HG02798 (cell line): ENCODE measurements at regions not wholly inside any gene's neighbourhood (a gene's known extent, or its start where the extent isn't known, plus 50 kb on each side); places are given as distances from the start of the nearest gene placed in this dataset.
"Not testable (repeated sequence)": the region's sequence is repeated elsewhere in the genome, so short reads cannot be mapped to it uniquely, and the experiment has no call there.

Experiments used
- ATAC-seq: cut with Tn5 transposase; IDR thresholded peaks from one replicate; pipeline ENCODE4 v1.9.1; 2021; ENCODE audit warnings: mild to moderate bottlenecking; ENCODE audit not compliant: unreplicated experiment, poor library complexity

GRCh38 chr6:145147981-145148749 lies 587.2 kb downstream of the EPM2A start:
- ATAC-seq: peak; percentile 66

DNA sequence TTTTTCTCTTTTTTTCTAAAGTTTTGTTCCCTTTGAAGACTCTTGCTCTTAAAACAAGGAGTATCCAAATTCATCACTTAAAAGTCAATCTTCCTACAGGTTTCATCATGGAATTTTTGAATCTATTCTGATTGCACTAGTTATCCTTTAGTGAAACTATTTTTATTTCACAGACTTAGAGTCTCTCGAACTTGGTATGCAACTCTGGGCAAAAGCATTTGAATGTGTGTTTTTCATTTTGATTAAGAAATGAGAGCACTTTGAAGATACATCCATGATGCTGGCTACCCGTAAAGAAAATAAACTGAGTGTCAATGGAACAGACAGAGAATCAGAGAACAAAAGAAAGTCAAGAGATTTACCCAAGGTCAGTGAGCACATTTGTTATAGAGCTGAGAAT lies 586.5 kb downstream of the EPM2A start:
- ATAC-seq: no peak

GRCh38 chr6:145151624-145152023 lies 583.7 kb downstream of the EPM2A start:
- ATAC-seq: no peak

GRCh38 chr6:145153495-145153894 lies 581.8 kb downstream of the EPM2A start:
- no peak for ATAC-seq

- ATAC-seq: no peak
Observed at GRCh38 chr6:145155411-145155810, 579.9 kb downstream of the EPM2A start.

- no peak for ATAC-seq
Observed at GRCh38 chr6:145155873-145156782, 579.2 kb downstream of the EPM2A start.

DNA sequence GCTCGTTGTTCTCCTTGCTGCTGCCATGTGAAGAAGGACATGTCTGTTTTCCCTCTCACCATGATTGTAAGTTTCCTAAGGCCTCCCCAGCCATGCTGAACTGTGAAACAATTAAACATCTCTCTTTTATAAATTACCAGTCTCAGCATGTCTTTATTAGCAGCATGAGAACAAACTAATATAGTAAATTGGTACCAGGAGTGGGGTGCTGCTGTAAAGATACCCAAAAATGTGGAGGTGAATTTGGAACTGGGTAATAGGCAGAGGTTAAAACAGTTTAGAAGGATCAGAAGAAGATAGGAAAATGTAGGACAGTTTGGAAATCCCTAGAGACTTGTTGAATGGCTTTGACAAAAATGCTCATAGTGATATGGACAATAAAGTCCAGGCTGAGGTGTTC lies 576.7 kb downstream of the EPM2A start:
- ATAC-seq: not testable (repeated sequence)

DNA sequence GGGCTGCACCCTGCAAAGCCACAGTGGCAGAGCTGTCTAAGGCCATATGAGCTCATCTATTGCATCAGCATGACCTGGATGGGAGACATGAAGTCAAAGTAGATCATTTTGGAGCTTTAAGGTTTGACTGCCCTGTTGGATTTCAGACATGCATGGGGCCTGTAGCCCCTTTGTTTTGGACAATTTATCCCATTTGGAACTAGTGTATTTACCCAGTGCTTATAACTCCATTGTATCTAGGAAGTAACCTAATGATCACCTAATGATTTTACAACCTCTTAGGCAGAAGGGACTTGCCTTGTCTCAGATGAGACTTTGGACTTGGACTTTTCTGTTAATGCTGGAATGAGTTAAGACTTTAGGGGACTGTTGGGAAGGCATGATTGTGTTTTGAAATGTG lies 575.4 kb downstream of the EPM2A start:
- ATAC-seq: no peak

DNA sequence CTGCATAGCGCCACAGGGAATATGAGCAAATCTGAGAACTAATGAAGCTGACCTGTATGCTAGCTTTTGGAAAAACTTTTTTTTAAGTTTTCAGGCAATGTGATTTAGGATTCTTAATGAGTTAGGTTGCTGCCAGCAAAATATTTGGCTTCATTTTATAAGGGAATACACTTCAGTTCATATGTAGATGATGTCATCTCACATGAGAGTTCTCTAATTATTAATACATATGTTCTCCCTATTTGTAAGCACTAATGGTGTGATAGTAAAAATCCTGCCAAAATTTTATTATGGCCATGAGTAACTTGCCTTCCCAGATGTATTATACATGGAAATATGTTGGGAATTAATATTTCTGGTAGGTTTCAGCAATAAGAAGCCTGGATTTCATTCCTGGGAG lies 573.8 kb downstream of the EPM2A start:
- ATAC-seq: no peak

DNA sequence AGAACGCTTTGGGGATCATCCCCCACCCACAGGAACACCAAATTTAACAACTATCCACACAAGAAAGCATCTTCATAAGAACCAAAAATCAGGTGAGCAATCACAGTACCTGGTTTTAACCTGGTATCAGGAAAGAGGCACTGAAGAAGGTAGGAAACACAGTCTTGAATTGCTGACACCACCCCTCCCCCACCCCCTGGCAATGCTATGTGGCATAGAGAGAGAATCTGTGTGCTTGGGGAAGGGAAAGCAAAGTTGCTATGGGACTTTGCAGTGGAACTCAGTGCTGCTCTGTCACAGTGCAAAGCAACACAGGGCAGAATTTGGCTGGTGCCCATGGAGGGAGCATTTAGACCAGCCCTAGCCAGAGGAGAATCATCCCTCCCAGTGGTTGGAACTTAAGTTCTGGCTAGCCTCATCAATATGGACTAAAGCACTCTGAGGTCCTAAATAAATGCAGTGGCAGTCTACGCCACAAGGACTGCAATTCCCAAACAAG lies 565.5 kb downstream of the EPM2A start:
- ATAC-seq: no peak

GRCh38 chr6:145175470-145175869 lies 559.9 kb downstream of the EPM2A start:
- ATAC-seq: no peak

DNA sequence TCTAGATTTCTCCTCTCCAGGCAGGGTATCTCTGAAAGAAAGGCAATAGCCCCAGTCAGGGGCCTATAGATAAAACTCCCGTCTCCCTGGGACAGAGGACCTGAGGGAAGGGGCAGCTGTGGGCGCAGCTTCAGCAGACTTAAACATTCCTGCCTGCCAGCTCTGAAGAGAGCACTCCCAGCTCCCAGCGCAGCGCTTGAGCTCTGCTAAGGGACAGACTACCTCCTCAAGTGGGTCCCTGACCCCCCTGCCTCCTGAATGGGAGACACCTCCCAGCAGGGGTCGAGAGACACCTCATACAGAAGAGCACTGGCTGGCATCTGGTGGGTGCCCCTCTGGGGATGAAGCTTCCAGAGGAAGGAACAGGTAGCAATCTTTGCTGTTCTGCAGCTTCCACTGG lies 556.9 kb downstream of the EPM2A start:
- ATAC-seq: no peak

GRCh38 chr6:145187491-145188206 lies 547.7 kb downstream of the EPM2A start:
- ATAC-seq: no peak

DNA sequence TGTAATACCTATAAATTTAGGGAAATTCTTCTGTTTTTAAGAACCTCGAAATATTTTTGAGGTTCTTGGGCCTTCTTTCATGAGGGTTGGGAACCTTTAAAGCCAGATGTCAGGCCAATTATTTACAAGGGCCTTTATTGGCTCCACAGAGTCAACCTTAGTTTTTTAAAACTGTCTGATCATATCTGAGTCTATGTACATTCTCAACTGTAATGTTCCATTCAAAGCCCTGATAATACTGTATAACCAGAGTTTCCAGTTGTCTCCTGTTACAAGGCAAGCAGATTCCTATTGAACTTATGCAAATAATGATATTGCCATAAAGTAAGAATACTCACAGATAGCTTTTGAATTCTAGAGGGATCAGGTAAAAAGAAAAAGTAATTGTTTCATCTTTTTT lies 545.5 kb downstream of the EPM2A start:
- ATAC-seq: no peak

DNA sequence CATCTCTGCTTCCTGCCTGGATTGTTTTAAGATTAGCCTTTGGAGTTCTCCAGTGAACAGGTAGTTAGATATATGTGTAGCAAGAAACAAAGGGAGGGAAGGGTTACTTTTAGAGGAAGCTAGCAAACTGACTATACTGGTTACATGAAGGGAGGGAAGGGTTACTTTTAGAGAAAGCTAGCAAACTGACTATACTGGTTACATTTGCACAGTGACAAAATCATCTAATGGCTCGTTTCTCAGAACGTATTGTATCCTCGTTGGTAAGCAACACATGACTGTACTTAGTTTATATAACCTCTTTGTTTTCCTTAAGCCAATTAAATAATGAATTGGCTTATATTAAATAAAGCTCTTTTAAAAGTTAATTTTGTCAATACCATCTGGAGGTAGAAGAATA lies 540.9 kb downstream of the EPM2A start:
- no peak for ATAC-seq

GRCh38 chr6:145199961-145200360 lies 535.4 kb downstream of the EPM2A start:
- no peak for ATAC-seq

DNA sequence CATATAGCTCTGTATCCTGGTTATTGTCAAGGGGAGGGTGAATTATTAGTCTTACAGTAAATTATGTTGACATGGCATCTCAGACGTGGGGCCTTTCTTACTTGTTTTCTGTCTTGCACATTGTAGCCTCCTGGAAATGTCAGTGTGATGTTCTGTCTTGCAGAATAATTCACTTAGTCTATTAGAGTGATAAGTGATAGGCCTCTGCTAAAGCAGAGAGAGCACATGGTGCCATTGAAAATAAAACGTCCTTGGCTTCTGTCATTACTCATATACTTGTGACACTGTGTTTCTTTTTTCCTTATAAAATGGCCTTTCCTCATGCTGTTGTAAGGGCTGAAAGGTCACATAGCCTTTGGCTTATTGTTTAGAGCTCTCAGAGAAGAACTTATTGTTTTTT lies 531.0 kb downstream of the EPM2A start:
- no peak for ATAC-seq

DNA sequence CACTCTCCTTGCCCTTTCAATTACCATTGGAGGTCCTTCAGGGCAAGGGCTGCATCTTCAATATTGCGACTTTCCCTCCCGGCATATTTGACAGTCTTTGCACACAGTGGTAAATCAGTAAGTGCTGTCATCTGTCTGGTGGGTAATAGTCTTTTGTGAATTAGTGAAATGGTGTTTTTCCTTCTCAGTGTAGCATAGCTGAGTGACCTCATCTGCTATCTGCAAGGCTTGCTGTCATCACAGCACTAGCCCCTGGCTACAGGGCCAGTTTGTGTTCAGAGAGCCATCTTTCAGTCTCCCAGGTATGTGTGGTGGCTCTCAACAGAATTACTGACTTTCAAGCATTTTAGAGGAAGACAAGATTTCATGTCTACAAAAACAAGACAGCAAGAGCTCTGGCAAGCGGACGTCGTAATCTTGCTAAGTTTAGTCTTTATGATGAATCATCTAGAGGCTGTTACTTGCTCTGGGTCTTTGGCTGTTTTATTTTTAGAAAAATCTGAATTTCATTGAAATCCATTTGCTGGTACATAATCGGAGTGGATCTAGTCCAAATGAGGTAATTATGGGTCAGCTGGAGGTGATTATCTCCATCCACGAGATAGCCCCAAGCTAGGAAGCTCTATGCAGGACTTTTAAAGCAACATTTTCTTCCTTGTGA lies 528.9 kb downstream of the EPM2A start:
- ATAC-seq: no peak

- no peak for ATAC-seq
Observed at GRCh38 chr6:145208474-145208873, 526.8 kb downstream of the EPM2A start.

GRCh38 chr6:145209272-145209671 lies 526.0 kb downstream of the EPM2A start:
- no peak for ATAC-seq
